Neural progenitor cell (in vitro differentiated cells): ENCODE measurements at regions not wholly inside any gene's neighbourhood (a gene's known extent, or its start where the extent isn't known, plus 50 kb on each side); places are given as distances from the start of the nearest gene placed in this dataset.

Experiments used
- CTCF ChIP-seq: fragments of 200-600 bp; sonication (generic); IDR thresholded peaks from 2 replicates; pipeline ENCODE4 v1.5.1; 2017; ENCODE audit warnings: antibody characterized with exemption, mild to moderate bottlenecking
- EZH2 ChIP-seq: fragments of 200-600 bp; sonication (generic); IDR thresholded peaks from 2 replicates; pipeline ENCODE4 v1.6.1; 2017; ENCODE audit warnings: antibody characterized with exemption, mild to moderate bottlenecking, moderate library complexity

- TF ChIP-seq CTCF, result no peak
- no peak for TF ChIP-seq EZH2
Measured at GRCh38 chr6:110528930-110529325, 52.5 kb upstream of the SLC22A16 start.
